GM10266 (cell line): ENCODE measurements at regions not wholly inside any gene's neighbourhood (a gene's known extent, or its start where the extent isn't known, plus 50 kb on each side); places are given as distances from the start of the nearest gene placed in this dataset.

Source experiments
- DNase-seq: peaks from one replicate; pipeline ENCODE4 v3.0.0; 2012; ENCODE audit errors: extremely low spot score
- CTCF ChIP-seq: IDR thresholded peaks from 2 replicates; pipeline ENCODE4 v1.5.1; 2012; ENCODE audit warnings: mild to moderate bottlenecking, low read depth; ENCODE audit not compliant: control insufficient read depth, insufficient read depth; ENCODE audit errors: missing control alignments

- no peak for TF ChIP-seq CTCF
Observed at GRCh38 chr20:48382304-48382703, 445.5 kb downstream of the PREX1 start.

GRCh38 chr20:48381353-48382120, 446.3 kb downstream of the PREX1 start:
- TF ChIP-seq CTCF = no peak
- no peak for DNase-seq

More at GRCh38 chr20:48382304-48382703, 445.5 kb downstream of the PREX1 start:
- no peak for DNase-seq

- DNase-seq = no peak
- TF ChIP-seq CTCF = no peak
Observed at GRCh38 chr20:48380661-48381060, 447.1 kb downstream of the PREX1 start.

GRCh38 chr20:48378976-48379675, 448.7 kb downstream of the PREX1 start:
- TF ChIP-seq CTCF = no peak
- DNase-seq = no peak

- no peak for TF ChIP-seq CTCF
- no peak for DNase-seq
Observed at GRCh38 chr20:48377940-48378339, 449.9 kb downstream of the PREX1 start.

- no peak for DNase-seq
- no peak for TF ChIP-seq CTCF
Observed at GRCh38 chr20:48375804-48376203, 452.0 kb downstream of the PREX1 start.
